HepG2 (cell line): ENCODE measurements at regions not wholly inside any gene's neighbourhood (a gene's known extent, or its start where the extent isn't known, plus 50 kb on each side); places are given as distances from the start of the nearest gene placed in this dataset.

Source experiments
- ATAC-seq: fragments of 200-7000 bp; cut with Tn5 transposase; 3 replicates; pipeline ENCODE4 v1.9.1; 2020; ENCODE audit warnings: mild to moderate bottlenecking, moderate library complexity
- BruUV-seq: library from RNA; stranded (reverse); fragments of 400-500 nt; replicated peaks from 2 replicates; lab custom pipeline; 2021; lab: Mats Ljungman, UMichigan
- CTCF ChIA-PET: fragments of 300-600 bp; formaldehyde crosslinking; extraction: SDS; loops from one replicate; lab custom pipeline; 2021; ENCODE audit warnings: low total read pairs, inconsistent platforms, low intra/inter-chr PET ratio; lab: Yijun Ruan, JAX
- POLR2A ChIA-PET: fragments of 350-600 bp; sonication (Branson Sonifier 250); formaldehyde crosslinking; loops from one replicate; lab custom pipeline; 2020; ENCODE audit warnings: antibody characterized with exemption, inconsistent platforms; lab: Yijun Ruan, JAX
- DNase-seq: peaks from one replicate; pipeline ENCODE4 v3.0.0-alpha.2; 2015; ENCODE audit warnings: low spot score
- FAIRE-seq: peaks from 3 replicates; lab custom pipeline; 2011; peaks lifted over from hg19 to GRCh38; lab: Jason Lieb, UNC
- H2AFZ ChIP-seq: one replicate; pipeline ENCODE4 v1.6.1; 2011; ENCODE audit warnings: low read length, inconsistent platforms
- H3K27ac ChIP-seq: fragments of 300-600 bp; 3 replicates; pipeline ENCODE4 v1.8.0; 2011; ENCODE audit warnings: mixed run types, mild to moderate bottlenecking, mixed read lengths, low read length, inconsistent platforms; ENCODE audit not compliant: insufficient read depth; ENCODE audit errors: extremely low read length
- H3K27me3 ChIP-seq, 2 experiments: fragments of 200-600 bp in 1 of 2; 2 replicates in 1 of 2; 3 replicates in 1 of 2; pipeline versions ENCODE4 v1.6.0 to v1.8.0; 2011; ENCODE audit warnings: low read length in 2 of 2, mild to moderate bottlenecking in 2 of 2, moderate library complexity in 2 of 2, inconsistent platforms in 1 of 2; ENCODE audit not compliant: insufficient read depth in 2 of 2, control insufficient read depth in 1 of 2
- H3K36me3 ChIP-seq, 2 experiments: fragments of 200-600 bp in 1 of 2; replicated peaks in 1 of 2; 2 replicates in 1 of 2; 3 replicates in 1 of 2; pipeline versions ENCODE4 v1.5.1 to v1.8.0; 2011; ENCODE audit warnings: low read length in 2 of 2, inconsistent platforms in 1 of 2; ENCODE audit not compliant: insufficient read depth in 2 of 2, control insufficient read depth in 1 of 2
- H3K4me1 ChIP-seq: 2 replicates; pipeline ENCODE4 v1.5.1; 2012; ENCODE audit warnings: low read length, inconsistent platforms; ENCODE audit not compliant: insufficient read depth
- H3K4me2 ChIP-seq: 2 replicates; pipeline ENCODE4 v1.6.0; 2011; ENCODE audit warnings: low read depth, low read length, inconsistent platforms
- H3K4me3 ChIP-seq, 3 experiments: fragments of 200-600 bp in 1 of 3; sonication (generic), shearing (Covaris generic) in 1 of 3; replicated peaks in 1 of 3; 2 replicates each; pipeline ENCODE4 v1.5.1; 2011 to 2016; ENCODE audit warnings: low read length in 3 of 3, inconsistent platforms in 2 of 3, low read depth in 2 of 3, mild to moderate bottlenecking in 2 of 3, control low read depth in 1 of 3, mixed read lengths in 1 of 3; ENCODE audit not compliant: insufficient read depth in 1 of 3
- H3K79me2 ChIP-seq: one replicate; pipeline ENCODE4 v1.6.1; 2011; ENCODE audit warnings: low read length, inconsistent platforms; ENCODE audit not compliant: insufficient read depth
- H3K9ac ChIP-seq: 2 replicates; pipeline ENCODE4 v1.6.0; 2011; ENCODE audit warnings: mild to moderate bottlenecking, low read depth, low read length, inconsistent platforms; ENCODE audit not compliant: insufficient read depth
- H3K9me3 ChIP-seq: 2 replicates; pipeline ENCODE4 v1.5.1; 2012; ENCODE audit warnings: mild to moderate bottlenecking, low read length
- H4K20me1 ChIP-seq: 2 replicates; pipeline ENCODE4 v1.6.0; 2011; ENCODE audit warnings: inconsistent platforms, mild to moderate bottlenecking, low read length, moderate library complexity; ENCODE audit not compliant: insufficient read depth
- KLF11 ChIP-seq: IDR thresholded peaks from 2 replicates; pipeline ENCODE4 v1.6.1; 2016; ENCODE audit warnings: missing compliant biosample characterization
- RAD21 ChIP-seq: fragments of 450-650 bp; formaldehyde crosslinking; IDR thresholded peaks from 2 replicates; pipeline ENCODE4 v1.5.0; 2020; ENCODE audit warnings: mild to moderate bottlenecking
- ZBTB1 ChIP-seq: sonication (generic); formaldehyde crosslinking; IDR thresholded peaks from 2 replicates; pipeline ENCODE4 v1.4.0; 2020; ENCODE audit warnings: missing genetic modification reagents, borderline replicate concordance
- ZNF431 ChIP-seq: sonication (generic); formaldehyde crosslinking; IDR thresholded peaks from 2 replicates; pipeline ENCODE4 v1.9.0; 2022; ENCODE audit warnings: missing genetic modification reagents, low read depth, mild to moderate bottlenecking, borderline replicate concordance
- WGBS: methylation state at CpG from one replicate; pipeline ENCODE4 v1.1.6; 2017; ENCODE audit warnings: low lambda C conversion rate; 5-methylcytosine and 5-hydroxymethylcytosine counted together
- in situ Hi-C: cut with HindIII; loops from 2 replicates; pipeline ENCODE4 v1.10.0; 2017; ENCODE audit warnings: low pct_unique_long_range_greater_than_20kb; ENCODE audit not compliant: extremely low pct_ligation_motif_present
- intact Hi-C: fragments of 100-400 bp; cut with micrococcal nuclease; formaldehyde crosslinking; loops from one replicate; pipeline ENCODE4 v1.10.0; 2022; ENCODE audit not compliant: unreplicated experiment
- TF ChIP-seq, protein P1 (sequence below): sonication (generic); formaldehyde crosslinking; IDR thresholded peaks from 2 replicates; pipeline ENCODE4 v1.4.0; 2020; ENCODE audit warnings: mild to moderate bottlenecking, missing genetic modification reagents, borderline replicate concordance

- no peak for DNase-seq
- H2AFZ ChIP-seq = no peak overlapping the region
- ChIA-PET CTCF (no interaction called here), POLR2A (no interaction called here)
- in situ Hi-C loops (no loop called here), intact Hi-C loops (no loop called here)
- TF ChIP-seq, protein P1, sequence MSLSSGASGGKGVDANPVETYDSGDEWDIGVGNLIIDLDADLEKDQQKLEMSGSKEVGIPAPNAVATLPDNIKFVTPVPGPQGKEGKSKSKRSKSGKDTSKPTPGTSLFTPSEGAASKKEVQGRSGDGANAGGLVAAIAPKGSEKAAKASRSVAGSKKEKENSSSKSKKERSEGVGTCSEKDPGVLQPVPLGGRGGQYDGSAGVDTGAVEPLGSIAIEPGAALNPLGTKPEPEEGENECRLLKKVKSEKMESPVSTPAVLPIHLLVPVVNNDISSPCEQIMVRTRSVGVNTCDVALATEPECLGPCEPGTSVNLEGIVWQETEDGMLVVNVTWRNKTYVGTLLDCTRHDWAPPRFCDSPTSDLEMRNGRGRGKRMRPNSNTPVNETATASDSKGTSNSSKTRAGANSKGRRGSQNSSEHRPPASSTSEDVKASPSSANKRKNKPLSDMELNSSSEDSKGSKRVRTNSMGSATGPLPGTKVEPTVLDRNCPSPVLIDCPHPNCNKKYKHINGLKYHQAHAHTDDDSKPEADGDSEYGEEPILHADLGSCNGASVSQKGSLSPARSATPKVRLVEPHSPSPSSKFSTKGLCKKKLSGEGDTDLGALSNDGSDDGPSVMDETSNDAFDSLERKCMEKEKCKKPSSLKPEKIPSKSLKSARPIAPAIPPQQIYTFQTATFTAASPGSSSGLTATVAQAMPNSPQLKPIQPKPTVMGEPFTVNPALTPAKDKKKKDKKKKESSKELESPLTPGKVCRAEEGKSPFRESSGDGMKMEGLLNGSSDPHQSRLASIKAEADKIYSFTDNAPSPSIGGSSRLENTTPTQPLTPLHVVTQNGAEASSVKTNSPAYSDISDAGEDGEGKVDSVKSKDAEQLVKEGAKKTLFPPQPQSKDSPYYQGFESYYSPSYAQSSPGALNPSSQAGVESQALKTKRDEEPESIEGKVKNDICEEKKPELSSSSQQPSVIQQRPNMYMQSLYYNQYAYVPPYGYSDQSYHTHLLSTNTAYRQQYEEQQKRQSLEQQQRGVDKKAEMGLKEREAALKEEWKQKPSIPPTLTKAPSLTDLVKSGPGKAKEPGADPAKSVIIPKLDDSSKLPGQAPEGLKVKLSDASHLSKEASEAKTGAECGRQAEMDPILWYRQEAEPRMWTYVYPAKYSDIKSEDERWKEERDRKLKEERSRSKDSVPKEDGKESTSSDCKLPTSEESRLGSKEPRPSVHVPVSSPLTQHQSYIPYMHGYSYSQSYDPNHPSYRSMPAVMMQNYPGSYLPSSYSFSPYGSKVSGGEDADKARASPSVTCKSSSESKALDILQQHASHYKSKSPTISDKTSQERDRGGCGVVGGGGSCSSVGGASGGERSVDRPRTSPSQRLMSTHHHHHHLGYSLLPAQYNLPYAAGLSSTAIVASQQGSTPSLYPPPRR (CRISPR knock-in tag) = no peak
- no peak for TF ChIP-seq ZBTB1
- TF ChIP-seq KLF11 (CRISPR knock-in tag) = no peak
- no peak for TF ChIP-seq RAD21
- TF ChIP-seq ZNF431 (CRISPR knock-in tag) = no peak
- H3K4me3 ChIP-seq = no peak overlapping the region
- H3K9me3 ChIP-seq = no peaks in the 10 kb centered on the region
- no peak overlapping the region for H3K27ac ChIP-seq
- H4K20me1 ChIP-seq = no peaks in the 10 kb centered on the region
- no peaks in the 10 kb centered on the region for H3K4me1 ChIP-seq
- no peaks in the 10 kb centered on the region for H3K36me3 ChIP-seq
- no peak for FAIRE-seq
- no peak overlapping the region for H3K9ac ChIP-seq
- ATAC-seq = no peak
- H3K79me2 ChIP-seq = no peaks in the 10 kb centered on the region
- H3K27me3 ChIP-seq = no peaks in the 10 kb centered on the region; a peak in 1 of 5 replicates
- 4% methylated on average over 2 of the region's 4 CpGs for WGBS
- no TSS peak for BruUV-seq
- no peak overlapping the region for H3K4me2 ChIP-seq
Observed at GRCh38 chr14:94989417-94989816, 167.9 kb downstream of the DICER1 start.
